ENCODE measurements at regions not wholly inside any gene's neighbourhood (a gene's known extent, or its start where the extent isn't known, plus 50 kb on each side); places are given as distances from the start of the nearest gene placed in this dataset.
"Not testable (repeated sequence)": the region's sequence is repeated elsewhere in the genome, so short reads cannot be mapped to it uniquely, and the experiment has no call there.

DNA sequence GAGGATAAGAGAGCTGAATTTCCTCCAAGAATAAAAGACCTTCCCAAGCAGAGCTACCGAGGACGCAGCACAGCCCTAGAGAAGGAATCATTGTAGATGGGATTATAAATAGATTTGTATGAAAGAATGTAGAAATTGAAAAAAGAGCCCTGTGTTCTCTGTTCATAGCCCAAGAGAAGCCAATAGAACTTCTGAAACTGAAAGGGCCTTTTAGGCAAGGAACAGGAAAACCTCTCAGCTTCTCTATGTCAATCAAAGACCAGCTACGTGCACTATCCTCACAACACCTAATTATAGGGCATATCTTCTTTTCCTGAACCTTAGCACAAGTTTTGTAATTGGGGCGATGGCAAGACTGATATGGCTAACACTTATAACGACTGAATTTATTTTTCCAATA lies 192.4 kb upstream of the RNPC3 start:
- Histone ChIP-seq H2AFZ (ENCODE audit: low read depth, low read length) (no peak overlapping the region), H3K9me3 (ENCODE audit: low read length) (no peaks in the 10 kb centered on the region), H3K4me3 (ENCODE audit: low read length) (no peak overlapping the region), H3K36me3 (ENCODE audit: insufficient read depth, low read length) (no peaks in the 10 kb centered on the region), H3K4me1 (ENCODE audit: insufficient read depth, low read length) (no peaks in the 10 kb centered on the region), H3K27me3 (ENCODE audit: insufficient read depth, low read length) (no peaks in the 10 kb centered on the region)

GRCh38 chr1:103327054-103327719 lies 198.3 kb upstream of the RNPC3 start:
- Histone ChIP-seq H3K4me3 (ENCODE audit: low read length) (no peak overlapping the region), H2AFZ (ENCODE audit: low read depth, low read length) (no peak overlapping the region), H3K36me3 (ENCODE audit: insufficient read depth, low read length) (no peaks in the 10 kb centered on the region), H3K9me3 (ENCODE audit: low read length) (no peaks in the 10 kb centered on the region), H3K4me1 (ENCODE audit: insufficient read depth, low read length) (no peaks in the 10 kb centered on the region), H3K27me3 (ENCODE audit: insufficient read depth, low read length) (no peaks in the 10 kb centered on the region)

GRCh38 chr1:103326595-103326994 lies 198.9 kb upstream of the RNPC3 start:
- Histone ChIP-seq H2AFZ (ENCODE audit: low read depth, low read length) (no peak overlapping the region), H3K9me3 (ENCODE audit: low read length) (no peaks in the 10 kb centered on the region), H3K36me3 (ENCODE audit: insufficient read depth, low read length) (no peaks in the 10 kb centered on the region), H3K27me3 (ENCODE audit: insufficient read depth, low read length) (no peaks in the 10 kb centered on the region), H3K4me3 (ENCODE audit: low read length) (no peak overlapping the region), H3K4me1 (ENCODE audit: insufficient read depth, low read length) (no peaks in the 10 kb centered on the region)

DNA sequence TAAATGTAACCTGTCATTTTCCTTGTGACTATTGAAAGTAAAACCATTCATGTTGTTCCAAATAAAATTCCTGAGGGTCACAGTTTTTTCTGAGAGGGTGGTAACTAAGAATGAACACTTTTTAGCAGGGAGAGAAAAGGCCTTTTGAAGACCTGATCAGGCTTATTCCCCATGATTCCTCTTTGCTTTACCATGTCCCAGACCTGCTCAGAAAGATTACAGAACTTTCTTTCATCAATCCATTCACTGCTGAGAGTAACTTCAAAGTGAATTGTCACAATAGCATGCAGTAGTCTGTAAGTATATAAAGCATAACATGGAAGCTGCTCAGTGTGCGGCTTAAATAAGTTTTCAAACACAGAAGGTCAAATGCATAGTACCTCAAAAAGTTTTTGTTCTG lies 201.5 kb upstream of the COL11A1 start:
- H3K4me3 ChIP-seq (ENCODE audit: low read length), result no peak overlapping the region
- no peaks in the 10 kb centered on the region for H3K36me3 ChIP-seq (ENCODE audit: insufficient read depth, low read length)
- H3K9me3 ChIP-seq (ENCODE audit: low read length), result no peaks in the 10 kb centered on the region
- H3K27me3 ChIP-seq (ENCODE audit: insufficient read depth, low read length), result no peaks in the 10 kb centered on the region
- no peaks in the 10 kb centered on the region for H3K4me1 ChIP-seq (ENCODE audit: insufficient read depth, low read length)
- H2AFZ ChIP-seq (ENCODE audit: low read depth, low read length), result peak overlapping the region; percentile 38

- no peaks in the 10 kb centered on the region for H3K27me3 ChIP-seq (ENCODE audit: insufficient read depth, low read length)
- H3K9me3 ChIP-seq (ENCODE audit: low read length), result no peaks in the 10 kb centered on the region
- H3K4me1 ChIP-seq (ENCODE audit: insufficient read depth, low read length), result no peaks in the 10 kb centered on the region
- no peak overlapping the region for H2AFZ ChIP-seq (ENCODE audit: low read depth, low read length)
- no peak overlapping the region for H3K4me3 ChIP-seq (ENCODE audit: low read length)
- no peaks in the 10 kb centered on the region for H3K36me3 ChIP-seq (ENCODE audit: insufficient read depth, low read length)
Measured at GRCh38 chr1:103307751-103308150, 199.4 kb upstream of the COL11A1 start.

DNA sequence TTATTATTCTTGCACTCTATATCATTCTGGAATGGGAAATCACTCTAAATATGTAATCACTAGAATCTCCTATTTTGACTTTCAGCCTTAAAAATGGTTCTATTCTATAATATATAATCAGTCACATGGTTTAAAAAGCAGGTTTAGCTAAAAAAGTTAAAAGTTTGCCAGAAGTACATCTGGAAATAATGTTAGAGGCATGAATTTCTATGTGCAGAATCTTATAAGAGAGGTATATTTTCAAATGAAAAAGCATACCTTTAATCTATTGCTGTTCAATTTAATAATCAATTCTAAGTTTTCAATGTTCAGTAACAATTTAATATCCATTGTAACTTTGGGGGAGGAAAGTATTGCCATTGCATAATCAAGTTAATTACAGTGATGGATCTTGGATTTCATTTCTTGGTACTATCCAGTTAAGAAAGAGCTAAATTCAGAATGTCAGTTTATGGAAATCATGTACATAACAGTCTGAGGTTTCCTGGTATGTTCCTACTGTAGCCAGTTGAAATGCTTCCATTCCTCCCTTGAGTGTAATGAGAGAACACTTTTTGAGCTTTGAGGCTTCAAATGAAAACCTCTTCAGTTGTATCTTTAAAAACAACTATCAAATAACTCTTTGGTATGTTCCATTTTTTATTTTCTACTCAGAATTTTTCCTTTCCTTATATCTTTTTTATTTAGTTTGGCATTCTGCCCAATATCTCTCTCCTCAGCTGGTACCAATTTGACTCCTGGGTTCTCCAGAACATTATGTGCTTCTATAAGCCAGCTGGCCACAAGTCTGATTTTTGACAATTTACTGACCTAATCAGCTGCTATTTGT lies 175.7 kb upstream of the COL11A1 start:
- no peak overlapping the region for H3K4me3 ChIP-seq (ENCODE audit: low read length)
- H3K27me3 ChIP-seq (ENCODE audit: insufficient read depth, low read length), result no peaks in the 10 kb centered on the region
- H3K9me3 ChIP-seq (ENCODE audit: low read length), result no peaks in the 10 kb centered on the region
- no peaks in the 10 kb centered on the region for H3K4me1 ChIP-seq (ENCODE audit: insufficient read depth, low read length)
- no peaks in the 10 kb centered on the region for H3K36me3 ChIP-seq (ENCODE audit: insufficient read depth, low read length)
- no peak overlapping the region for H2AFZ ChIP-seq (ENCODE audit: low read depth, low read length)

DNA sequence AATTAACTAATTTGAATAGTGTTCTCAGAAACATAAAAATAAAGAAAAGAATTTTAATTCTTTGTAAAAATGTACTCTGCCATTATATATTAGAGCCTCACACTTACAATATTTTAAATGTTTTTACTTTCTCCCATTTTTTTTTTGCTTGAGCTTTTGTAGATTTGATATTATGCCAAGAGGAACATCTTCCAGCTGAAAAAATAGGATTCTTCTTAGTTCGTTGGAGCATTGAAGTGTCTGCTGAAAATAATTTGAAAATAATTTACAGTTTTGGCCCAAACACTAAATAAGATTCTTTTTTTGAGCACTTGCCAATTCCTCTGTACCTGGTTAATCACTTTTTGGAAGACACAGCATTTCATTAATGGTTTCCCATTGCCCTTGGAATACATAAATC lies 175.0 kb upstream of the COL11A1 start:
- Histone ChIP-seq H3K9me3 (ENCODE audit: low read length) (no peaks in the 10 kb centered on the region), H3K36me3 (ENCODE audit: insufficient read depth, low read length) (no peaks in the 10 kb centered on the region), H3K27me3 (ENCODE audit: insufficient read depth, low read length) (no peaks in the 10 kb centered on the region), H2AFZ (ENCODE audit: low read depth, low read length) (no peak overlapping the region), H3K4me1 (ENCODE audit: insufficient read depth, low read length) (no peaks in the 10 kb centered on the region), H3K4me3 (ENCODE audit: low read length) (no peak overlapping the region)

- no peaks in the 10 kb centered on the region for H3K36me3 ChIP-seq (ENCODE audit: insufficient read depth, low read length)
- no peak overlapping the region for H2AFZ ChIP-seq (ENCODE audit: low read depth, low read length)
- H3K4me1 ChIP-seq (ENCODE audit: insufficient read depth, low read length), result peaks cover 2% of the 10 kb centered on the region
- H3K27me3 ChIP-seq (ENCODE audit: insufficient read depth, low read length), result no peaks in the 10 kb centered on the region
- no peak overlapping the region for H3K4me3 ChIP-seq (ENCODE audit: low read length)
- H3K9me3 ChIP-seq (ENCODE audit: low read length), result no peaks in the 10 kb centered on the region
Measured at GRCh38 chr1:103275725-103276124, 167.4 kb upstream of the COL11A1 start.

- no peaks in the 10 kb centered on the region for H3K9me3 ChIP-seq (ENCODE audit: low read length)
- no peak overlapping the region for H2AFZ ChIP-seq (ENCODE audit: low read depth, low read length)
- no peak overlapping the region for H3K4me3 ChIP-seq (ENCODE audit: low read length)
- no peaks in the 10 kb centered on the region for H3K27me3 ChIP-seq (ENCODE audit: insufficient read depth, low read length)
- H3K4me1 ChIP-seq (ENCODE audit: insufficient read depth, low read length), result peaks cover 2% of the 10 kb centered on the region
- no peaks in the 10 kb centered on the region for H3K36me3 ChIP-seq (ENCODE audit: insufficient read depth, low read length)
Measured at GRCh38 chr1:103274886-103275285, 166.6 kb upstream of the COL11A1 start.

- Histone ChIP-seq H2AFZ (ENCODE audit: low read depth, low read length) (no peak overlapping the region), H3K9me3 (ENCODE audit: low read length) (no peaks in the 10 kb centered on the region), H3K36me3 (ENCODE audit: insufficient read depth, low read length) (no peaks in the 10 kb centered on the region), H3K27me3 (ENCODE audit: insufficient read depth, low read length) (no peaks in the 10 kb centered on the region), H3K4me1 (ENCODE audit: insufficient read depth, low read length) (peaks cover 2% of the 10 kb centered on the region), H3K4me3 (ENCODE audit: low read length) (no peak overlapping the region)
Measured at GRCh38 chr1:103273106-103273505, 164.8 kb upstream of the COL11A1 start.

GRCh38 chr1:103271471-103271870 lies 163.1 kb upstream of the COL11A1 start:
- H3K9me3 ChIP-seq (ENCODE audit: low read length); H3K4me1 ChIP-seq (ENCODE audit: insufficient read depth, low read length); H3K27me3 ChIP-seq (ENCODE audit: insufficient read depth, low read length); H3K4me3 ChIP-seq (ENCODE audit: low read length); H2AFZ ChIP-seq (ENCODE audit: low read depth, low read length); H3K36me3 ChIP-seq (ENCODE audit: insufficient read depth, low read length): not testable (repeated sequence)

DNA sequence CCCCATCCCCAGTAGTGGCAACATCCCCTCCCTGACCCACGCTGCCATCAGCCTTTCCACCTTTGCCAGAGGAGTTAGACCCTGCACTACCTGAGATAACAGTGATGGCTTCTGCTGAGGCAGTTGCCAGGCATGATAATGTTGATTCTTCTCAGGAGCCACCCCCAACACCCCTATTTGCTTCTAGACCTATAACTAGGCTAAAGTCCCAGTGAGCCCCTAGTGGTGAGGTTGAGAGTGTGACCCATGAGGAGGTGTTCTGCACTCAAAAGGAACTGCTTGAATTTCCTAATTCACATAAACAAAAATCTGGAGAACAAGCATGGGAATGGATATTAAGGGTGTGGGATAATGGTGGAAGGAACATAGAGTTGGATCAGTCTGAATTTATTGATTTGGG lies 159.6 kb upstream of the COL11A1 start:
- H3K36me3 ChIP-seq (ENCODE audit: insufficient read depth, low read length), result no peaks in the 10 kb centered on the region
- H2AFZ ChIP-seq (ENCODE audit: low read depth, low read length), result no peak overlapping the region
- H3K9me3 ChIP-seq (ENCODE audit: low read length), result no peaks in the 10 kb centered on the region
- H3K27me3 ChIP-seq (ENCODE audit: insufficient read depth, low read length), result no peaks in the 10 kb centered on the region
- no peak overlapping the region for H3K4me3 ChIP-seq (ENCODE audit: low read length)
- peaks cover 17% of the 10 kb centered on the region for H3K4me1 ChIP-seq (ENCODE audit: insufficient read depth, low read length)

- Histone ChIP-seq H3K9me3 (ENCODE audit: low read length) (no peaks in the 10 kb centered on the region), H3K4me1 (ENCODE audit: insufficient read depth, low read length) (peaks cover 17% of the 10 kb centered on the region), H2AFZ (ENCODE audit: low read depth, low read length) (no peak overlapping the region), H3K4me3 (ENCODE audit: low read length) (no peak overlapping the region), H3K36me3 (ENCODE audit: insufficient read depth, low read length) (no peaks in the 10 kb centered on the region), H3K27me3 (ENCODE audit: insufficient read depth, low read length) (no peaks in the 10 kb centered on the region)
Measured at GRCh38 chr1:103267266-103267665, 158.9 kb upstream of the COL11A1 start.

All from neuron (in vitro differentiated cells).